ENCODE measurements at regions not wholly inside any gene's neighbourhood (a gene's known extent, or its start where the extent isn't known, plus 50 kb on each side); places are given as distances from the start of the nearest gene placed in this dataset.

GRCh38 chr14:89533136-89533535 lies 116.1 kb upstream of the FOXN3 start:
- no peaks in the 10 kb centered on the region for H3K9me3 ChIP-seq
- intact Hi-C loops (cut with DNase I): no loop called here
- TF ChIP-seq POLR2A (IDR thresholded peaks at IDR 0.05): no peak
- no peak for TF ChIP-seq POLR2AphosphoS5 (IDR thresholded peaks at IDR 0.05)
- TF ChIP-seq CTCF (IDR thresholded peaks at IDR 0.05): no peak
- no peak overlapping the region for H3K27ac ChIP-seq
- WGBS: 96% methylated on average over 12 of the region's 12 CpGs
- H3K4me3 ChIP-seq: no peak overlapping the region
- H3K36me3 ChIP-seq: no peaks in the 10 kb centered on the region
- H3K4me1 ChIP-seq (replicated peaks): no peaks in the 10 kb centered on the region
- no peak for DNase-seq (ENCODE audit: low spot score)
- H3K27me3 ChIP-seq (replicated peaks; ENCODE audit: insufficient read depth): no peaks in the 10 kb centered on the region

GRCh38 chr14:89531661-89532335 lies 114.8 kb upstream of the FOXN3 start:
- Histone ChIP-seq H3K9me3 (no peaks in the 10 kb centered on the region), H3K36me3 (no peaks in the 10 kb centered on the region), H3K4me3 (no peak overlapping the region), H3K4me1 (replicated peaks) (no peaks in the 10 kb centered on the region), H3K27me3 (replicated peaks; ENCODE audit: insufficient read depth) (no peaks in the 10 kb centered on the region), H3K27ac (no peak overlapping the region)
- 70% methylated on average over 9 of the region's 9 CpGs for WGBS
- intact Hi-C loops (cut with DNase I): no loop called here
- no peak for DNase-seq (ENCODE audit: low spot score)
- no peak for TF ChIP-seq POLR2AphosphoS5 (IDR thresholded peaks at IDR 0.05)
- no peak for TF ChIP-seq CTCF (IDR thresholded peaks at IDR 0.05)
- no peak for TF ChIP-seq POLR2A (IDR thresholded peaks at IDR 0.05)

GRCh38 chr14:89524990-89525667 lies 108.1 kb upstream of the FOXN3 start:
- TF ChIP-seq POLR2AphosphoS5 (IDR thresholded peaks at IDR 0.05) (no peak), POLR2A (IDR thresholded peaks at IDR 0.05) (no peak), CTCF (IDR thresholded peaks at IDR 0.05) (no peak)
- Histone ChIP-seq H3K4me3 (no peak overlapping the region), H3K27me3 (replicated peaks; ENCODE audit: insufficient read depth) (no peaks in the 10 kb centered on the region), H3K36me3 (no peaks in the 10 kb centered on the region), H3K4me1 (replicated peaks) (no peaks in the 10 kb centered on the region), H3K27ac (no peak overlapping the region), H3K9me3 (no peaks in the 10 kb centered on the region)
- no peak for DNase-seq (ENCODE audit: low spot score)
- intact Hi-C loops (cut with DNase I): no loop called here
- 85% methylated on average over 4 of the region's 4 CpGs for WGBS

GRCh38 chr14:89524412-89524811 lies 107.4 kb upstream of the FOXN3 start:
- H3K4me3 ChIP-seq: no peak overlapping the region
- DNase-seq (ENCODE audit: low spot score): no peak
- H3K27ac ChIP-seq: no peak overlapping the region
- TF ChIP-seq POLR2A (IDR thresholded peaks at IDR 0.05) (no peak), POLR2AphosphoS5 (IDR thresholded peaks at IDR 0.05) (no peak), CTCF (IDR thresholded peaks at IDR 0.05) (no peak)
- intact Hi-C loops (cut with DNase I): no loop called here
- H3K36me3 ChIP-seq: no peaks in the 10 kb centered on the region
- no peaks in the 10 kb centered on the region for H3K27me3 ChIP-seq (replicated peaks; ENCODE audit: insufficient read depth)
- no peaks in the 10 kb centered on the region for H3K4me1 ChIP-seq (replicated peaks)
- H3K9me3 ChIP-seq: no peaks in the 10 kb centered on the region

- intact Hi-C loops (cut with DNase I): no loop called here
- TF ChIP-seq POLR2AphosphoS5 (IDR thresholded peaks at IDR 0.05): no peak
- TF ChIP-seq POLR2A (IDR thresholded peaks at IDR 0.05): no peak
- TF ChIP-seq CTCF (IDR thresholded peaks at IDR 0.05): no peak
Measured at GRCh38 chr14:89521988-89522387, 105.0 kb upstream of the FOXN3 start.

More at GRCh38 chr14:89521988-89522387, 105.0 kb upstream of the FOXN3 start:
- no peaks in the 10 kb centered on the region for H3K4me1 ChIP-seq (replicated peaks)
- no peak for DNase-seq (ENCODE audit: low spot score)
- no peaks in the 10 kb centered on the region for H3K36me3 ChIP-seq
- no peak overlapping the region for H3K27ac ChIP-seq
- H3K9me3 ChIP-seq: no peaks in the 10 kb centered on the region
- no peak overlapping the region for H3K4me3 ChIP-seq
- no peaks in the 10 kb centered on the region for H3K27me3 ChIP-seq (replicated peaks; ENCODE audit: insufficient read depth)
